Osteoblast (primary cell): ENCODE measurements at regions not wholly inside any gene's neighbourhood (a gene's known extent, or its start where the extent isn't known, plus 50 kb on each side); places are given as distances from the start of the nearest gene placed in this dataset.

ENCODE experiments used
- DNase-seq: peaks from one replicate; pipeline ENCODE4 v3.0.0; 2011; ENCODE audit warnings: low spot score, mixed read lengths; ENCODE audit not compliant: insufficient read length; ENCODE audit errors: missing footprints
- H2AFZ ChIP-seq: 2 replicates; pipeline ENCODE4 v1.6.0; 2011; ENCODE audit warnings: mild to moderate bottlenecking, low read length
- H3K27ac ChIP-seq: 2 replicates; pipeline ENCODE4 v1.5.1; 2011; ENCODE audit warnings: mild to moderate bottlenecking, low read depth, low read length, moderate library complexity
- H3K27me3 ChIP-seq: 2 replicates; pipeline ENCODE4 v1.6.0; 2012; ENCODE audit warnings: mild to moderate bottlenecking, control low read depth, inconsistent platforms, low read length, moderate library complexity; ENCODE audit not compliant: insufficient read depth
- H3K36me3 ChIP-seq: 2 replicates; pipeline ENCODE4 v1.5.1; 2011; ENCODE audit warnings: mild to moderate bottlenecking, low read length, control low read depth, moderate library complexity; ENCODE audit not compliant: insufficient read depth
- H3K4me1 ChIP-seq: 2 replicates; pipeline ENCODE4 v1.5.1; 2011; ENCODE audit warnings: mild to moderate bottlenecking, low read length, control low read depth, moderate library complexity; ENCODE audit not compliant: insufficient read depth
- H3K4me2 ChIP-seq: 2 replicates; pipeline ENCODE4 v1.6.0; 2011; ENCODE audit warnings: mild to moderate bottlenecking, low read length; ENCODE audit not compliant: insufficient read depth
- H3K4me3 ChIP-seq: fragments of 200-600 bp; sonication (generic); 3 replicates; pipeline ENCODE4 v1.5.1; 2012; ENCODE audit warnings: mild to moderate bottlenecking, low read length, inconsistent platforms; ENCODE audit not compliant: insufficient read depth
- H3K79me2 ChIP-seq: 2 replicates; pipeline ENCODE4 v1.6.0; 2012; ENCODE audit warnings: mild to moderate bottlenecking, low read length, control low read depth, inconsistent platforms; ENCODE audit not compliant: insufficient read depth
- H3K9me3 ChIP-seq: 2 replicates; pipeline ENCODE4 v1.5.1; 2011; ENCODE audit warnings: low read depth, low read length, control low read depth
- H4K20me1 ChIP-seq: 2 replicates; pipeline ENCODE4 v1.6.0; 2012; ENCODE audit warnings: mild to moderate bottlenecking, low read length, control low read depth; ENCODE audit not compliant: insufficient read depth
- TF ChIP-seq, protein P1 (sequence below): IDR thresholded peaks from 2 replicates; pipeline ENCODE4 v1.5.1; 2011; ENCODE audit warnings: mild to moderate bottlenecking, low read depth, low read length, moderate library complexity; ENCODE audit errors: extremely low read depth

- no peak overlapping the region for H3K4me2 ChIP-seq
- H4K20me1 ChIP-seq, result no peaks in the 10 kb centered on the region
- no peak for DNase-seq
- H3K36me3 ChIP-seq, result no peaks in the 10 kb centered on the region
- H3K4me3 ChIP-seq, result no peak overlapping the region
- no peak overlapping the region for H2AFZ ChIP-seq
- no peaks in the 10 kb centered on the region for H3K27me3 ChIP-seq
- H3K79me2 ChIP-seq, result no peaks in the 10 kb centered on the region
- no peaks in the 10 kb centered on the region for H3K4me1 ChIP-seq
- no peak overlapping the region for H3K27ac ChIP-seq
- TF ChIP-seq, protein P1, sequence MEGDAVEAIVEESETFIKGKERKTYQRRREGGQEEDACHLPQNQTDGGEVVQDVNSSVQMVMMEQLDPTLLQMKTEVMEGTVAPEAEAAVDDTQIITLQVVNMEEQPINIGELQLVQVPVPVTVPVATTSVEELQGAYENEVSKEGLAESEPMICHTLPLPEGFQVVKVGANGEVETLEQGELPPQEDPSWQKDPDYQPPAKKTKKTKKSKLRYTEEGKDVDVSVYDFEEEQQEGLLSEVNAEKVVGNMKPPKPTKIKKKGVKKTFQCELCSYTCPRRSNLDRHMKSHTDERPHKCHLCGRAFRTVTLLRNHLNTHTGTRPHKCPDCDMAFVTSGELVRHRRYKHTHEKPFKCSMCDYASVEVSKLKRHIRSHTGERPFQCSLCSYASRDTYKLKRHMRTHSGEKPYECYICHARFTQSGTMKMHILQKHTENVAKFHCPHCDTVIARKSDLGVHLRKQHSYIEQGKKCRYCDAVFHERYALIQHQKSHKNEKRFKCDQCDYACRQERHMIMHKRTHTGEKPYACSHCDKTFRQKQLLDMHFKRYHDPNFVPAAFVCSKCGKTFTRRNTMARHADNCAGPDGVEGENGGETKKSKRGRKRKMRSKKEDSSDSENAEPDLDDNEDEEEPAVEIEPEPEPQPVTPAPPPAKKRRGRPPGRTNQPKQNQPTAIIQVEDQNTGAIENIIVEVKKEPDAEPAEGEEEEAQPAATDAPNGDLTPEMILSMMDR, result no peak
- H3K9me3 ChIP-seq, result no peaks in the 10 kb centered on the region
These were observed 60.3 kb upstream of the RGS18 start for GRCh38 chr1:192098001-192098400.

- H3K4me1 ChIP-seq, result peaks cover 2% of the 10 kb centered on the region
- H3K36me3 ChIP-seq, result no peaks in the 10 kb centered on the region
- TF ChIP-seq, protein P1, result no peak
- H4K20me1 ChIP-seq, result no peaks in the 10 kb centered on the region
- no peaks in the 10 kb centered on the region for H3K79me2 ChIP-seq
- DNase-seq, result no peak
- no peaks in the 10 kb centered on the region for H3K9me3 ChIP-seq
- no peak overlapping the region for H2AFZ ChIP-seq
- no peaks in the 10 kb centered on the region for H3K27me3 ChIP-seq
- H3K4me2 ChIP-seq, result no peak overlapping the region
- no peak overlapping the region for H3K27ac ChIP-seq
- no peak overlapping the region for H3K4me3 ChIP-seq
These were observed 58.9 kb upstream of the RGS18 start for GRCh38 chr1:192099328-192099727.

DNA sequence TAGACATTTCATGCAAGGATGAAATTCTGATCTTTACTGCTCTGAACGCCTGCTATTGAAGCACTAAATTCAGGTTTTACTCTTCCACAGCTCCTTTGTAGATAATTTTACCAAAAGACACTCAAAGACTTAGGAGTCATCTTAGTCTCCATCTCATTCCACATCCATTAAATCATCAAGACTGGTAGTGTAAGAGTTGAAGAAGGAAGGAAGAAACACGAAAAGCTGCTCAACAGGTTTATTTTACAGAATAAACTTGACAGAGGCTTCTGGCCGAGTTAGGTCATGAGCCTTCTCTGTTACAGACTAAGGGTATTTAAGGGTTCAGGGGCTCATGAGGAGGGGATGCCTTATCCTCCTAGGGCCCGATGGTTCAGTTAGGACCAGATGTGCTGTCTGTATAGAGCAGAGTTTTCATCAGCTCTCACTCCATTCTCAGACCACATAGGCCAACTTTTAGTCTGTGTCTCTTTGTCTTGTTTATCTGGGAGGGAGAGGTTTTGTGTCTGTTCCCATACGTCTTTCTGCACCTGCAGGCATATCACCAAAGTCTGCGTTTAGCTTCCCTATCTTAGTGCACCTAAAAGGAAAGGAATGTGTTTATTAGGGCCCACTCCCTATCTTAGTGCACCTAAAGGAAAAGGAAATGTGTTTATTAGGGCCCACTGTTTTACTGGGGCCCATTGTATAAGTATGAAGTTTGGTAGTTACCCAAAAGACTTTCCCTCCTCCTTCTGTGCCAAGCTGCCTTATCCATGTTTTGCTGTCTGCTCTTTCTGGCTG, 57.4 kb upstream of the RGS18 start:
- Histone ChIP-seq H2AFZ (peak overlapping the region; percentile 42), H3K9me3 (no peaks in the 10 kb centered on the region), H3K4me2 (no peak overlapping the region), H3K79me2 (no peaks in the 10 kb centered on the region), H3K27ac (no peak overlapping the region), H3K4me3 (no peak overlapping the region), H3K36me3 (no peaks in the 10 kb centered on the region), H3K4me1 (peaks cover 13% of the 10 kb centered on the region), H3K27me3 (no peaks in the 10 kb centered on the region), H4K20me1 (no peaks in the 10 kb centered on the region)
- DNase-seq, result peak; percentile 0
- TF ChIP-seq, protein P1, result no peak

DNA sequence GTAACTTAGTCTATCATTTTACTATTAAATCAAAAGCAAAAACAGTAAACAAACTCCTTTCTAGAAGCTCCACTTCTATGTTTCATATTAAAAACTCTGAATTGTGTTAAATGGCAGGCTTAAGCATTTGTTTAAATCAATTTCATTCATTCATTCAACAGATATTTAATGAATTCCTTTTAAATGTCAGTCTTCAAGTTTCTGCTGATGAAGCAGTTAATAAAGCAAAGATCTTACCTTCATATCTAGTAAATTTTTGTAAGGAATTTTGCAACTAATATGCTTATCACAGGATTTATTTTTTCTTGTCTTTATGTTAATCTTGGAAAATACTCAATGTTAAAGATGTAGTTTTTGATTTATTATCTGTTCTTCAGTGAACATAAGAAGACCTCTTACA, 54.1 kb upstream of the RGS18 start:
- TF ChIP-seq, protein P1, result no peak
- H4K20me1 ChIP-seq, result no peaks in the 10 kb centered on the region
- H3K27ac ChIP-seq, result no peak overlapping the region
- H3K4me1 ChIP-seq, result peaks cover 13% of the 10 kb centered on the region
- H2AFZ ChIP-seq, result peak overlapping the region; percentile 6
- no peaks in the 10 kb centered on the region for H3K27me3 ChIP-seq
- H3K36me3 ChIP-seq, result no peaks in the 10 kb centered on the region
- H3K79me2 ChIP-seq, result no peaks in the 10 kb centered on the region
- no peak overlapping the region for H3K4me2 ChIP-seq
- no peaks in the 10 kb centered on the region for H3K9me3 ChIP-seq
- DNase-seq, result no peak
- H3K4me3 ChIP-seq, result no peak overlapping the region
